ENCODE measurements at regions not wholly inside any gene's neighbourhood (a gene's known extent, or its start where the extent isn't known, plus 50 kb on each side); places are given as distances from the start of the nearest gene placed in this dataset.
"Not testable (repeated sequence)": the region's sequence is repeated elsewhere in the genome, so short reads cannot be mapped to it uniquely, and the experiment has no call there.

DNA sequence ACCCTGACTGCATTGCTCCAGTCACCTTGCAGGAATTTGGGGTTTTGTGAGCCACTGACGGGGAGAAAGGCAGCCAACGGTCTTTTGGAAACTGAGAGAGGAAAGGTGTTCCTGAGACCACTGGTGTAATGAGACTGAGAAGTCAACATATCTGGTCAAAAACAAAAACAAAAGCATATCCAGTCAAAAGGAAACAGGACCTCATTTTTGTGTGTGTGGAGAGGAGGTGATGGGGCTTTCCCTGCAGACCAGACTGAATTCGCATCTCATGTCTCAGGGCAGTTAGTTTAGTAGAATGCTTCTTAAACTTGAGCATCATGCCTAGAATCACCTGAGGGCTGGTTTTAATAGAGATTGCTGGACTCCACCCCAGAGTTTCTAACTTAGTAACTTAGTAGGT is 198.4 kb downstream of the COPRS start:
- Mint-ChIP-seq H3K27ac (no peak overlapping the region), H3K4me3 (no peak overlapping the region), H3K9me3 (peaks cover 17% of the 10 kb centered on the region)

DNA sequence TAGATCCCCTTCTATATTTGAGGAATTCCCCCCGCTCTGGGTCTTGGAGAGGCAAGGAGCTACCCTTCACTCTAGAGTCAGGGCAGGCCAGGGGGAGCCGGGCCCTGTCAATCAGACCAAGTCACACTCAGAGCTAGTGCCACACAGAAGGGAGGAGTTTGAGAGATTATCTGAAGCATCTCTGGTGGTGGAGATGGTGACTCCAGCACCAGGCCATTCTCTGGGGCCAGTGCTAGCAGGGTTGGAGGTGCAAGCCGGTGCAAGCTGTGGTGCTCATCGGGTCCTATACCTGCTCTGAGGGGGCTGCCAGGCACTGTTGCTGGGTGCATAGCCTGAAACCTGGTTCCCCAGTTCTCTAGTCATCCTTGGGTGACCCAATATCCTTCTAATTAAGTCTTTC is 201.2 kb downstream of the COPRS start:
- Mint-ChIP-seq H3K9me3 (peaks cover 4% of the 10 kb centered on the region), H3K27me3 (peaks cover 26% of the 10 kb centered on the region)

More for the DNA sequence above, 198.4 kb downstream of the COPRS start:
- no peak for DNase-seq
- Mint-ChIP-seq H3K36me3 (ENCODE audit: low read depth) (no peaks in the 10 kb centered on the region), H3K27me3 (peaks cover 23% of the 10 kb centered on the region), H3K4me1 (ENCODE audit: low read depth) (no peaks in the 10 kb centered on the region)

DNA sequence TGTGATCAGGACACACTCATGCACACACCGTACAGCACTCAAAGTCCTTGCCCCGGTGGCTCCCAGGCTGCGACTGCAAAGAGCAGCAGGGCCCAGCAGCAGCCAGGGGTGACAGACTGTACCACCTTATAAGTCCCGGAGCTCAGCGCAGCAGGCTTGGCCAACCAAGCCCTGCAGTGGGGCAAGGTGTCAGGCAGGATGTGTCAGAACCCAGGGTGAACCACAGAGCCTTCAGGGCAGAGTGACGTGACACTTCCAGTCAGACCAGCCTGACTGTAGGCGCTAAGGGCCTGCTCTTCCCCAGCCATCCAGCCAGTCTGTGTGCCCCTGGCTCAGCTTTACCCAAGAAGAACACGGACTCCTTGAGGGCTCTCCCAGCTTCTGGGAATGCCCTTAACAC is 204.1 kb downstream of the COPRS start:
- Mint-ChIP-seq H3K27me3 (peaks cover 19% of the 10 kb centered on the region), H3K4me3 (no peak overlapping the region), H3K4me1 (ENCODE audit: low read depth) (no peaks in the 10 kb centered on the region), H3K27ac (no peak overlapping the region), H3K9me3 (no peaks in the 10 kb centered on the region), H3K36me3 (ENCODE audit: low read depth) (no peaks in the 10 kb centered on the region)
- DNase-seq: no peak

More for the DNA sequence above, 201.2 kb downstream of the COPRS start:
- DNase-seq: no peak
- no peak overlapping the region for H3K27ac Mint-ChIP-seq
- H3K4me3 Mint-ChIP-seq: no peak overlapping the region
- H3K36me3 Mint-ChIP-seq (ENCODE audit: low read depth): no peaks in the 10 kb centered on the region
- no peaks in the 10 kb centered on the region for H3K4me1 Mint-ChIP-seq (ENCODE audit: low read depth)

DNA sequence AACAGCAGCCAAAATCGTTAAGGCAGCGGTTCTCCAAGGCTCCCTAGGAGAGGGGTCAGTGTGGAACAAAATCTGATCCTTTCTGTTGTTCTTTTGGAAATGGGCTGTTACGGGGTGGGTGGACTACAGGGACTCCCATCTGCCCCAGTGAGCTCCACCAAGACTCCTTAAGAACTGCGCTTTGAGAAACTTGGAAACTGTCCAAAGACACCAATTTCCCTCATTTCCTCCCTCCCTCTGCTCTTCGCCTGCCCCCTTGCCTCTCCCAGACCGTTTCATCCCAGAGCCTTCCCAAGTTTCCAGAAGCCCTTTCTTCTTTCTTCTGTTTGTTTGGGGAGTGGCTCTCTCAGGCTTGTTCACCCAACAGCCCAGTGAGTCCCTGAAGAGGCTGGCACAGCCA is 205.4 kb downstream of the COPRS start:
- H3K4me1 Mint-ChIP-seq (ENCODE audit: low read depth): no peaks in the 10 kb centered on the region
- H3K36me3 Mint-ChIP-seq (ENCODE audit: low read depth): no peaks in the 10 kb centered on the region
- H3K27me3 Mint-ChIP-seq: peaks cover 13% of the 10 kb centered on the region
- no peak overlapping the region for H3K4me3 Mint-ChIP-seq
- no peak for DNase-seq
- no peaks in the 10 kb centered on the region for H3K9me3 Mint-ChIP-seq
- no peak overlapping the region for H3K27ac Mint-ChIP-seq

DNA sequence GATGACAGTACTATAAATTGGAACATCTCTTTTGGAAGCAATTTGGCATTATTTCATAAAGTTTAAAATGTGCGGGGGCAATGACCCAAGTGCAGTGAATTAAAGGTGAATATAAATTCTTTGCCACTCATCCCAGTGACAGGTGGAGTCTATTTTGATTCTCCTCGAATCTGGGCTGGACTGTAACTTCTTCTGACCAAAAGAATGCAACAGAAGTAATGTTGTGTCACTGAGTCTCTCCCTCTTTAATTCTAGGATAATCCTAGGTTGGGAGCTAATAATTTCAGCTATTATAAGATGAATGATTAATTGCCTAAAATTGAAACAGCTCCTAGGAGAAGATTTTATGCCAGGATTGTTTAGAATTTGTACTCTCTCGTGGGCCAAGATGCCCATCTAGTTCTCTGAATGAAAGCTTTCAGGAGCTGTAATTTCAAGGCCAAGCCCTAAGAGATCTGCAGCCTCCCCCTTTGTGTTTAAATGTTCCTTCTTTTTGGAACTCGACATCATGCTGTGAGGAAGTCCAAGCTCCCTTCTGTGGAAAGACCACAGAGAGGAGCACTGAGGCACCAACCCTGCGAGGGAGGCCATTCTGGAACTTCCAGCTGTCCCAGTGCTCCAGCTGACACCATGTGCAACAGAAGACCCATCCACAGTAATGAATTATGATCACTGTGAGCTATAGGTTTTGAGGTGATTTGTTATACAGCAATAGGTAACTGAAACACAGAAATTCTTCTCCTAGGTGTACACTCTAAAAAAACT is 208.1 kb downstream of the COPRS start:
- H3K27me3 Mint-ChIP-seq: peaks cover 6% of the 10 kb centered on the region
- no peaks in the 10 kb centered on the region for H3K36me3 Mint-ChIP-seq (ENCODE audit: low read depth)
- no peak overlapping the region for H3K27ac Mint-ChIP-seq
- no peak for DNase-seq
- H3K4me3 Mint-ChIP-seq: no peak overlapping the region
- no peaks in the 10 kb centered on the region for H3K4me1 Mint-ChIP-seq (ENCODE audit: low read depth)
- peaks cover 2% of the 10 kb centered on the region for H3K9me3 Mint-ChIP-seq

DNA sequence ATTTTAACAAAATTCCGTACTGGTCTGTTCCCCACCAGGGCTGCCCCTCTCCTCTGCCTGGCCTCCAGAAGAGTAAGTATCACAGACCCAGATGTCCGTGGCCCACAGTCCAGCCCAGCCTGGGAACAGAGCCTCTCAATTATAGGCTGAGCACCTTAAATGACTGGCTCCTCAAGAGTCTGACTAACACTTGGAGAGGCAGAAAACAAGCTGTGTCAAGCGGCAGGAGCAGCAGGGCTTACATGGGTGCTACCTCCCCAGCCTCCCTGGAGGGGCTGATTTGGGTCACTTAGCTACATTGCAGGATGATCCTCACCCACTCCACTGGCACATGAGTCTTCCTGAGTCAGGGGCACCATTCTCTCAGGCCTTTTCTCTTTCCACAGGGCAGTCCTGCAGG is 209.7 kb downstream of the COPRS start:
- Mint-ChIP-seq H3K4me1 (ENCODE audit: low read depth) (no peaks in the 10 kb centered on the region), H3K36me3 (ENCODE audit: low read depth) (no peaks in the 10 kb centered on the region), H3K9me3 (peaks cover 2% of the 10 kb centered on the region), H3K27me3 (peaks cover 9% of the 10 kb centered on the region), H3K27ac (no peak overlapping the region), H3K4me3 (no peak overlapping the region)
- no peak for DNase-seq

DNA sequence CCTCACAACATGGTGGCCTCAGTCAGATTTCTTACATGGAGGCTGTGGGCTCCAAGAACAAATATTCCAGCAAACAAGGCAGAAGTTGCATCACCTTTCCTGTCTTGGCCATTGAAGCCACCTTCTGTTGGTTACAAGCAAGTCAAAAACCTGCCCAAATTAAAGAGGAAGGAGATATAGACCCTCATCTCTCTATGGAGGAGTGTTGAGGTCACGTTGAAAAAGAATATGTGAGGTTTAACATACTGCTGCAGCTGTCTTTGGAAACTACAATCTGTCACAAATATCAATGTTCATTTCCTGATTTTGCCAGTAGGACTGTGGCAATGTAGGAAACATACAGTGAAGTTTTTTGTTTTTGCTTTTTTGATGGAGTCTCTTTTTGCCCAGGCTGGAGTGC is 211.4 kb downstream of the COPRS start:
- no peak overlapping the region for H3K27ac Mint-ChIP-seq

DNA sequence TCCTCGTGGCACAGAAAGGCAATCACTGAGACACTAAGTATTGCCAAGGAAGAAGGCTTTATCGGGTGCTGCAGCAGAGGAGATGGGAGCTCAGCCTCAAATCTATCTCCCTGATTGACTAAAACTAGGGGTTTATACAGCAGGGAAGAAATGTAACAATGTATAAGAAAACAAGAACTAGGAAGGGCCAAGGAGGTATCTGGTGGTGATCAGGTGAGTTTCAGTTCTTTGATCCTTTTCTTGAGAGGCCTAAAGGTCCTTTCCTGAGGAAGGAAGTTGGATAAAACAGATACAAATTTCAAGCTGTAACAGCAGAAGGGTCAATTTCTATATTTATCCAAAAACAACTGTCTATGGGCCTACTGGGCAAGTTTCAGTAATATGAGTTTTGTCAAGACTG is 212.4 kb downstream of the COPRS start:
- no peak for DNase-seq
- Mint-ChIP-seq H3K27ac (no peak overlapping the region), H3K4me3 (no peak overlapping the region), H3K9me3 (peaks cover 6% of the 10 kb centered on the region), H3K36me3 (ENCODE audit: low read depth) (no peaks in the 10 kb centered on the region), H3K27me3 (peaks cover 23% of the 10 kb centered on the region), H3K4me1 (ENCODE audit: low read depth) (no peaks in the 10 kb centered on the region)

More for the DNA sequence above, 211.4 kb downstream of the COPRS start:
- Mint-ChIP-seq H3K36me3 (ENCODE audit: low read depth) (no peaks in the 10 kb centered on the region), H3K9me3 (peaks cover 6% of the 10 kb centered on the region), H3K4me3 (no peak overlapping the region), H3K4me1 (ENCODE audit: low read depth) (no peaks in the 10 kb centered on the region), H3K27me3 (peaks cover 15% of the 10 kb centered on the region)
- DNase-seq: no peak

DNA sequence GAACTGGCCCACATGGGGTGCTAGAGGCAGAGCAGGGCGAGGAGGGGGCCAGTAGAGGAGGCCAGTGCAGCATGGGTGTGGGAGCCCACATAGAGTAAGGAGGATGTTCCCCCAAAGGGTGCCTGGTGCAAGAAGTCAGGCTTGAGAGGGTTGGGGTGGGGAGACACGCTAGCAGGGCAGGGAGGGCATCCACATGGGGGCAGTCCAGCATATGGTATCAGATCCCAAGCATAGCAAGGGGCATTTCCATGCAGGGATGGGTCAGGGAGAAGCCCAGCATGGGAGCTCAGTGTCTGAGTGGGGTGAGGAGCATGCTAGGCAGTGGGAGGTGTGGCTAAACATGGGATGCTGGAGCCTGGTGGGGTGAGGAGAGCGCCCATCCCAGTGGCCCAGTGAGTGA is 213.7 kb downstream of the COPRS start:
- no peak overlapping the region for H3K4me3 Mint-ChIP-seq

DNA sequence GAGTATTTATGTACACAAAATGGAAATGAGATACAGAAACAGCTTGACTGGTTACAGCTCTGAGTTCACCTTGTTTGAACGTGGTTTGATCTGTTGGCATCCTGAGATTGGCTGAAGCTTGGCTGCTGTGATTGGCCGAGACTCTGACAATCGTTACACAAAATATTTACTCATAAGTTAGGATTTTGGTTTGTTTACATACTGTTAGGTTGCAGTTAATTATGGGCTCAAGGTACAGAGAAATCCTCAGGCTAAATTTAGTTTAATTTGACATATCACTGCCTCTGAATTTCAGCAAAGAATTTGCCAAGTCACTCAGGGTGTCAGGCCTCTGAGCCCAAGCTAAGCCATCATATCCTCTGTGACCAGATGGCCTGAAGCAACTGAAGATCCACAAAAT is 227.3 kb downstream of the COPRS start:
- H3K4me3 Mint-ChIP-seq: no peak overlapping the region
- no peaks in the 10 kb centered on the region for H3K36me3 Mint-ChIP-seq (ENCODE audit: low read depth)
- no peaks in the 10 kb centered on the region for H3K4me1 Mint-ChIP-seq (ENCODE audit: low read depth)
- DNase-seq: no peak
- H3K9me3 Mint-ChIP-seq: no peaks in the 10 kb centered on the region
- peaks cover 45% of the 10 kb centered on the region for H3K27me3 Mint-ChIP-seq
- H3K27ac Mint-ChIP-seq: no peak overlapping the region

More for the DNA sequence above, 213.7 kb downstream of the COPRS start:
- Mint-ChIP-seq H3K9me3 (peaks cover 8% of the 10 kb centered on the region), H3K36me3 (ENCODE audit: low read depth) (no peaks in the 10 kb centered on the region), H3K27ac (no peak overlapping the region), H3K4me1 (ENCODE audit: low read depth) (no peaks in the 10 kb centered on the region), H3K27me3 (peaks cover 31% of the 10 kb centered on the region)
- DNase-seq: no peak

DNA sequence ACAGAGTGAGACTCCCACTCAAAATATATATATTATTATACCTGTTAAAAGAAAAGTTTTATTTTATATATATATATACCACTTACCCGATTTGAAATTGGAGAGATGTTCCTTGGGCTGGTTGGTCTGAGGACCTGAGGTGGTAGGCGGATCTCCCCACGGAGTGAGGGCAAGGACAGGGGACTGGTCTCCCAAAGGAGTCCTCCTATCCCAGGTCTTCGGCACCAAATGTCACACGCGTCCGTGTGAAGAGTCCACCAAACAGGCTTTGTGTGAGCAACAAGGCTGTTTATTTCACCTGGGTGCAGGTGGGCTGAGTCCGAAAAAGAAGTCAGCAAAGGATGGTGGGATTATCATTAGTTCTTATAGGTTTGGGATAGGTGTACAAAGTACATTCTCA is 228.2 kb downstream of the COPRS start:
- H3K4me3 Mint-ChIP-seq; H3K27ac Mint-ChIP-seq; DNase-seq; H3K4me1 Mint-ChIP-seq (ENCODE audit: low read depth); H3K9me3 Mint-ChIP-seq; H3K36me3 Mint-ChIP-seq (ENCODE audit: low read depth): not testable (repeated sequence)
- H3K27me3 Mint-ChIP-seq: peaks cover 48% of the 10 kb centered on the region

DNA sequence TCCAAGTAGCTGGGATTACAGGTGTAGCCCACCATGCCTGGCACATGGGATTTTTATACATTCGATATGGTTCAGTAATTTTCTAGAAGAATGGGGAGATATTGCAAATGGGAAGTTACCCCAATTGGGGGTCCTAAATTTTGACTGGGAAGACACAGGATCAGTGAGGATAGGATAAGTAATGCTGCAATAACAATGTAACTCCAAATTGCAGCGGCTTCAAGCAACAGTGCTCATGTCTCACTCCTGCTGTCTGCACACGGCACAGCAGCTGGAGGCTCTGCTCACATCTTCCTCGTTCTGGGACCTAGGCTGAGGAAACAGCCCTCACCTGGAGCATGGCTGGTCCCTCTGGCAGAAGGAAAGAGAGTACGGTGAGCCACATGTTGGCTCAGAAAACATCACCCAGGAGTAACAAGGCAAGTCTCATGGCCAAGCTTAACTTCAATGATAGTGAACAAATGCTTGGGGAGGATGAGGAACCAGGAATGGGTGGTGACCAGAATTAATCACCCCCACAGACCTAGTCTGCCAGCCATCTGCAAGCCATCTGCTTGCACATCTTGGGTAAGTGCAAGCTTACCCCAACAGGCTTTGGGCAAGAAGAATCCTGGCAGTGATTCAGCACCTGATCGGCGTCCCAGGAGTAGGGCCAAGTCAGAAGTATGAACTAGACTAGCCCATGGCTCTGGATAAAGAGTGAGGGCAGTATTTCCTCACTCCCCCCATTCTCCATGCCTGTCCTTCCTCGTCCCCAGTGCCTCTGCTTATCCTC is 229.2 kb downstream of the COPRS start:
- Mint-ChIP-seq H3K27ac (no peak overlapping the region), H3K27me3 (peaks cover 48% of the 10 kb centered on the region)
- no peak for DNase-seq

DNA sequence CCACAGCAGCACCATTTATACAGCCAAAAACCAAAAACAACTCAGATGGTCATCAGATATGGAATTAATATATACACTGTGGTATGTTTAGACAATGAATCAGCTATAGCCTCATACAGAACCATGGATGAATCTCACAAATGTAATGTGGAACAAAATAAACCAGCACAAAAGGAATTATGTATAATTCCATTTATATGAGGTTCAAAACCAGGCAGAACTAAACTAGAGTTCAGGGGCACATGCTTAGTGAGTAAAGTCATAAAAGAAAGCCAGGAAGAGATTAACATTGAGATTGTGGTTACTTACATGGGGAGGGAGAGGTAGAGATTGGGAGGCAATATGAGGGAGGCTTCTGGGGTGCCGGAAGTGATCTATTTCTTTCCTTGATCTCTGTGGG is 231.1 kb downstream of the COPRS start:
- Mint-ChIP-seq H3K27ac (no peak overlapping the region), H3K27me3 (peaks cover 38% of the 10 kb centered on the region), H3K9me3 (peaks cover 14% of the 10 kb centered on the region), H3K36me3 (ENCODE audit: low read depth) (no peaks in the 10 kb centered on the region), H3K4me1 (ENCODE audit: low read depth) (no peaks in the 10 kb centered on the region), H3K4me3 (no peak overlapping the region)
- no peak for DNase-seq

More for the DNA sequence above, 229.2 kb downstream of the COPRS start:
- Mint-ChIP-seq H3K4me3 (no peak overlapping the region), H3K9me3 (peaks cover 3% of the 10 kb centered on the region), H3K36me3 (ENCODE audit: low read depth) (no peaks in the 10 kb centered on the region), H3K4me1 (ENCODE audit: low read depth) (no peaks in the 10 kb centered on the region)

DNA sequence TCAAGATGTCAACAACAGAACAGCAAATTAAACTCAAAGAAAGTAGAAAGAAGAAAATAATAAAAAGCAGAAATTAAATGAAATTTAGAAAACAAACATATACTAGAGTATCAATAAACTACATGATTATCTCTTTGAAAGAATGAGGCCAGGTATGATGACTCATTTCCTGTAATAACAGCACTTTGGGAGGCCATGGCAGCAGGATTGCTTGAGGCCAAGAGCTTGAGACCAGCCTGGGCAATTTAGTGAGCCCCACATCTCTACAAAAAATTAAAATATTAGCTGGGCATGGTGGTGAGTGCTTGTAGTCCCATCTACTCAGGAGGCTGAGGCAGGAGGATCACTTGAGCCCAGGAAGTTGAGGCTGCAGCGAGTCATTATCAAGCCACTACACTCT is 232.5 kb downstream of the RAB11FIP4 start:
- no peak overlapping the region for H3K4me3 Mint-ChIP-seq
- H3K9me3 Mint-ChIP-seq: peaks cover 20% of the 10 kb centered on the region
- H3K36me3 Mint-ChIP-seq (ENCODE audit: low read depth): no peaks in the 10 kb centered on the region
- no peaks in the 10 kb centered on the region for H3K4me1 Mint-ChIP-seq (ENCODE audit: low read depth)
- H3K27me3 Mint-ChIP-seq: peaks cover 23% of the 10 kb centered on the region
- DNase-seq: no peak
- H3K27ac Mint-ChIP-seq: no peak overlapping the region

DNA sequence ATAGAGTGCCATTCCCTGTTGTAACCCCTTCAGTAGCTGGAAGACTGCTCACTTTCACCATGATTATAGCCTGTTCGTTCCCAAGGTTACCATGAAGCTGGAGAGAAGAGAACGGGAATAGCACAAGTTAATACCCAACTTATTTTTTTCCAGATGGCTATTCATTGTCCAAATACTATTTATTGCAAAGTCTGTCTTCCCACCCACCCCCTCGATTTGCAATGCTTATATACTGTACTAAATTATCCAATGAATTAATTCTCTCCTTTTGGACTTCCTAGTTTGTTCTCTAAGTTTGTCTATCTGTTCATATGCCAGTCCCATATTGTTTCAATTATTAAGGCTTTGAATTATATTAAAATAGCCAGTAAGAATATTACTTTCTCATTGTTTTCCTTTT is 231.0 kb downstream of the RAB11FIP4 start:
- no peak overlapping the region for H3K27ac Mint-ChIP-seq
- peaks cover 20% of the 10 kb centered on the region for H3K9me3 Mint-ChIP-seq
- H3K4me3 Mint-ChIP-seq: no peak overlapping the region
- H3K36me3 Mint-ChIP-seq (ENCODE audit: low read depth): no peaks in the 10 kb centered on the region
- H3K27me3 Mint-ChIP-seq: peaks cover 15% of the 10 kb centered on the region
- DNase-seq: no peak
- no peaks in the 10 kb centered on the region for H3K4me1 Mint-ChIP-seq (ENCODE audit: low read depth)

Data from activated T-cell treated with anti-CD3 and anti-CD28 coated beads, Interleukin-2, amount 50 U/mL, for 24 hours (primary cell).